ENCODE measurements at regions not wholly inside any gene's neighbourhood (a gene's known extent, or its start where the extent isn't known, plus 50 kb on each side); places are given as distances from the start of the nearest gene placed in this dataset.
"Not testable (repeated sequence)": the region's sequence is repeated elsewhere in the genome, so short reads cannot be mapped to it uniquely, and the experiment has no call there.

- no peak for ATAC-seq (ENCODE audit: low FRiP score)
- no peak for TF ChIP-seq CTCF (IDR thresholded peaks at IDR 0.05)
Measured at GRCh38 chr17:27088767-27089078, 205.2 kb upstream of the WSB1 start.

GRCh38 chr17:27089079-27089928 lies 204.6 kb upstream of the WSB1 start:
- ATAC-seq (ENCODE audit: low FRiP score); DNase-seq (ENCODE audit: low spot score): not testable (repeated sequence)

More at GRCh38 chr17:27088767-27089078, 205.2 kb upstream of the WSB1 start:
- no peak for DNase-seq (ENCODE audit: low spot score)

- no peak for ATAC-seq (ENCODE audit: low FRiP score)
- no peak for DNase-seq (ENCODE audit: low spot score)
- TF ChIP-seq CTCF (IDR thresholded peaks at IDR 0.05) = no peak
Measured at GRCh38 chr17:27089929-27090247, 204.0 kb upstream of the WSB1 start.

GRCh38 chr17:27090450-27091042 lies 203.4 kb upstream of the WSB1 start:
- DNase-seq (ENCODE audit: low spot score); ATAC-seq (ENCODE audit: low FRiP score): not testable (repeated sequence)

GRCh38 chr17:27091043-27091497 lies 202.8 kb upstream of the WSB1 start:
- TF ChIP-seq CTCF (IDR thresholded peaks at IDR 0.05) = no peak
- ATAC-seq (ENCODE audit: low FRiP score) (no peak), DNase-seq (ENCODE audit: low spot score) (no peak)

- ATAC-seq (ENCODE audit: low FRiP score); DNase-seq (ENCODE audit: low spot score): not testable (repeated sequence)
Measured at GRCh38 chr17:27094179-27094578, 199.7 kb upstream of the WSB1 start.

- not testable (repeated sequence) for ATAC-seq (ENCODE audit: low FRiP score); DNase-seq (ENCODE audit: low spot score)
Measured at GRCh38 chr17:27095821-27096220, 198.1 kb upstream of the WSB1 start.

- not testable (repeated sequence) for ATAC-seq (ENCODE audit: low FRiP score); DNase-seq (ENCODE audit: low spot score)
Measured at GRCh38 chr17:27099266-27099665, 194.6 kb upstream of the WSB1 start.

- not testable (repeated sequence) for DNase-seq (ENCODE audit: low spot score); ATAC-seq (ENCODE audit: low FRiP score)
Measured at GRCh38 chr17:27104605-27105221, 189.2 kb upstream of the WSB1 start.

GRCh38 chr17:27105636-27106035 lies 188.3 kb upstream of the WSB1 start:
- DNase-seq (ENCODE audit: low spot score) = no peak
- ATAC-seq (ENCODE audit: low FRiP score) = no peak
- no peak for TF ChIP-seq CTCF (IDR thresholded peaks at IDR 0.05)
